ENCODE measurements at regions not wholly inside any gene's neighbourhood (a gene's known extent, or its start where the extent isn't known, plus 50 kb on each side); places are given as distances from the start of the nearest gene placed in this dataset.

DNA sequence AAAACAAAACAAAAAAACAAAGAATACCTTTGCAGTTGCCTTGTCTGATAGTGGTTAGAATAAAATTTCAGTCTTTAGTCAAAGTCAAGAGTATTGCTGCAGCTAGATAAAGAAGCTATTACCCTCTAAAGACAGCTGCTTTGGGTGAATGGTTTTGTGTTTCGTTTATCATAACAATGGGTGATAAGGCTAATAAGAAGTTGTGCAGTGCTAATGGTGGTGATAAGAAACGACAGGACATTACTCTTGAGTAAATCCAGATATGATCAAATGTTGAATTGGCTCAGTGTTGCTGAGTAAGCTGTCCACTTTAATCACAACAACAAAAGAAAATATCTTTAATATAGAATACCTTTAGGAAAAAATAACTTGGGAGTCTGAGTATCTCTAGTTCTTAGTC lies 1825.3 kb downstream of the SLITRK5 start:
- TF ChIP-seq, protein P1, sequence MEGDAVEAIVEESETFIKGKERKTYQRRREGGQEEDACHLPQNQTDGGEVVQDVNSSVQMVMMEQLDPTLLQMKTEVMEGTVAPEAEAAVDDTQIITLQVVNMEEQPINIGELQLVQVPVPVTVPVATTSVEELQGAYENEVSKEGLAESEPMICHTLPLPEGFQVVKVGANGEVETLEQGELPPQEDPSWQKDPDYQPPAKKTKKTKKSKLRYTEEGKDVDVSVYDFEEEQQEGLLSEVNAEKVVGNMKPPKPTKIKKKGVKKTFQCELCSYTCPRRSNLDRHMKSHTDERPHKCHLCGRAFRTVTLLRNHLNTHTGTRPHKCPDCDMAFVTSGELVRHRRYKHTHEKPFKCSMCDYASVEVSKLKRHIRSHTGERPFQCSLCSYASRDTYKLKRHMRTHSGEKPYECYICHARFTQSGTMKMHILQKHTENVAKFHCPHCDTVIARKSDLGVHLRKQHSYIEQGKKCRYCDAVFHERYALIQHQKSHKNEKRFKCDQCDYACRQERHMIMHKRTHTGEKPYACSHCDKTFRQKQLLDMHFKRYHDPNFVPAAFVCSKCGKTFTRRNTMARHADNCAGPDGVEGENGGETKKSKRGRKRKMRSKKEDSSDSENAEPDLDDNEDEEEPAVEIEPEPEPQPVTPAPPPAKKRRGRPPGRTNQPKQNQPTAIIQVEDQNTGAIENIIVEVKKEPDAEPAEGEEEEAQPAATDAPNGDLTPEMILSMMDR (IDR thresholded peaks at IDR 0.05), result no peak
- TF ChIP-seq POLR2A (IDR thresholded peaks at IDR 0.05), result no peak

Data from esophagus squamous epithelium (tissue), 4 donors.